ENCODE measurements at regions not wholly inside any gene's neighbourhood (a gene's known extent, or its start where the extent isn't known, plus 50 kb on each side); places are given as distances from the start of the nearest gene placed in this dataset.
"Not testable (repeated sequence)": the region's sequence is repeated elsewhere in the genome, so short reads cannot be mapped to it uniquely, and the experiment has no call there.

- H3K4me3 ChIP-seq (ENCODE audit: low read length): not testable (repeated sequence)
- peak; percentile 65 for DNase-seq (ENCODE audit: low read depth)
Observed at GRCh38 chr1:85520826-85521820, 56.2 kb upstream of the DDAH1 start.

GRCh38 chr1:85522458-85522857, 57.5 kb upstream of the DDAH1 start:
- not testable (repeated sequence) for DNase-seq (ENCODE audit: low read depth); H3K4me3 ChIP-seq (ENCODE audit: low read length)

GRCh38 chr1:85523061-85523460, 57.5 kb upstream of the CCN1 start:
- DNase-seq (ENCODE audit: low read depth); H3K4me3 ChIP-seq (ENCODE audit: low read length): not testable (repeated sequence)

GRCh38 chr1:85524281-85524886, 56.2 kb upstream of the CCN1 start:
- DNase-seq (ENCODE audit: low read depth); H3K4me3 ChIP-seq (ENCODE audit: low read length): not testable (repeated sequence)

- DNase-seq (ENCODE audit: low read depth); H3K4me3 ChIP-seq (ENCODE audit: low read length): not testable (repeated sequence)
Observed at GRCh38 chr1:85525591-85525991, 55.0 kb upstream of the CCN1 start.

GRCh38 chr1:85526216-85526615, 54.3 kb upstream of the CCN1 start:
- H3K4me3 ChIP-seq (ENCODE audit: low read length); DNase-seq (ENCODE audit: low read depth): not testable (repeated sequence)

GRCh38 chr1:85527145-85527544, 53.4 kb upstream of the CCN1 start:
- H3K4me3 ChIP-seq (ENCODE audit: low read length): not testable (repeated sequence)
- peak; percentile 85 for DNase-seq (ENCODE audit: low read depth)

Data from retinal pigment epithelial cell (primary cell).